HepG2 (cell line): ENCODE measurements at regions not wholly inside any gene's neighbourhood (a gene's known extent, or its start where the extent isn't known, plus 50 kb on each side); places are given as distances from the start of the nearest gene placed in this dataset.

Experiments used
- ATAC-seq: fragments of 200-7000 bp; cut with Tn5 transposase; 3 replicates; pipeline ENCODE4 v1.9.1; 2020; ENCODE audit warnings: mild to moderate bottlenecking, moderate library complexity
- BruUV-seq: library from RNA; stranded (reverse); fragments of 400-500 nt; replicated peaks from 2 replicates; lab custom pipeline; 2021; lab: Mats Ljungman, UMichigan
- CTCF ChIA-PET: fragments of 300-600 bp; formaldehyde crosslinking; extraction: SDS; loops from one replicate; lab custom pipeline; 2021; ENCODE audit warnings: low total read pairs, inconsistent platforms, low intra/inter-chr PET ratio; lab: Yijun Ruan, JAX
- POLR2A ChIA-PET: fragments of 350-600 bp; sonication (Branson Sonifier 250); formaldehyde crosslinking; loops from one replicate; lab custom pipeline; 2020; ENCODE audit warnings: antibody characterized with exemption, inconsistent platforms; lab: Yijun Ruan, JAX
- DNase-seq: peaks from one replicate; pipeline ENCODE4 v3.0.0-alpha.2; 2015; ENCODE audit warnings: low spot score
- FAIRE-seq: peaks from 3 replicates; lab custom pipeline; 2011; peaks lifted over from hg19 to GRCh38; lab: Jason Lieb, UNC
- H2AFZ ChIP-seq: one replicate; pipeline ENCODE4 v1.6.1; 2011; ENCODE audit warnings: low read length, inconsistent platforms
- H3K27ac ChIP-seq: fragments of 300-600 bp; 3 replicates; pipeline ENCODE4 v1.8.0; 2011; ENCODE audit warnings: mixed run types, mild to moderate bottlenecking, mixed read lengths, low read length, inconsistent platforms; ENCODE audit not compliant: insufficient read depth; ENCODE audit errors: extremely low read length
- H3K27me3 ChIP-seq, 2 experiments: fragments of 200-600 bp in 1 of 2; 2 replicates in 1 of 2; 3 replicates in 1 of 2; pipeline versions ENCODE4 v1.6.0 to v1.8.0; 2011; ENCODE audit warnings: low read length in 2 of 2, mild to moderate bottlenecking in 2 of 2, moderate library complexity in 2 of 2, inconsistent platforms in 1 of 2; ENCODE audit not compliant: insufficient read depth in 2 of 2, control insufficient read depth in 1 of 2
- H3K36me3 ChIP-seq, 2 experiments: fragments of 200-600 bp in 1 of 2; replicated peaks in 1 of 2; 2 replicates in 1 of 2; 3 replicates in 1 of 2; pipeline versions ENCODE4 v1.5.1 to v1.8.0; 2011; ENCODE audit warnings: low read length in 2 of 2, inconsistent platforms in 1 of 2; ENCODE audit not compliant: insufficient read depth in 2 of 2, control insufficient read depth in 1 of 2
- H3K4me1 ChIP-seq: 2 replicates; pipeline ENCODE4 v1.5.1; 2012; ENCODE audit warnings: low read length, inconsistent platforms; ENCODE audit not compliant: insufficient read depth
- H3K4me2 ChIP-seq: 2 replicates; pipeline ENCODE4 v1.6.0; 2011; ENCODE audit warnings: low read depth, low read length, inconsistent platforms
- H3K4me3 ChIP-seq, 3 experiments: fragments of 200-600 bp in 1 of 3; sonication (generic), shearing (Covaris generic) in 1 of 3; replicated peaks in 1 of 3; 2 replicates each; pipeline ENCODE4 v1.5.1; 2011 to 2016; ENCODE audit warnings: low read length in 3 of 3, inconsistent platforms in 2 of 3, low read depth in 2 of 3, mild to moderate bottlenecking in 2 of 3, control low read depth in 1 of 3, mixed read lengths in 1 of 3; ENCODE audit not compliant: insufficient read depth in 1 of 3
- H3K79me2 ChIP-seq: one replicate; pipeline ENCODE4 v1.6.1; 2011; ENCODE audit warnings: low read length, inconsistent platforms; ENCODE audit not compliant: insufficient read depth
- H3K9ac ChIP-seq: 2 replicates; pipeline ENCODE4 v1.6.0; 2011; ENCODE audit warnings: mild to moderate bottlenecking, low read depth, low read length, inconsistent platforms; ENCODE audit not compliant: insufficient read depth
- H3K9me3 ChIP-seq: 2 replicates; pipeline ENCODE4 v1.5.1; 2012; ENCODE audit warnings: mild to moderate bottlenecking, low read length
- H4K20me1 ChIP-seq: 2 replicates; pipeline ENCODE4 v1.6.0; 2011; ENCODE audit warnings: inconsistent platforms, mild to moderate bottlenecking, low read length, moderate library complexity; ENCODE audit not compliant: insufficient read depth
- ATF1 ChIP-seq: IDR thresholded peaks from 2 replicates; pipeline ENCODE4 v1.6.1; 2016; ENCODE audit warnings: mild to moderate bottlenecking, control low read depth
- BRD4 ChIP-seq: sonication (generic); formaldehyde crosslinking; IDR thresholded peaks from 2 replicates; pipeline ENCODE4 v1.4.0; 2020; ENCODE audit warnings: missing genetic modification reagents
- CEBPG ChIP-seq: IDR thresholded peaks from 2 replicates; pipeline ENCODE4 v1.6.1; 2016
- ETV5 ChIP-seq: IDR thresholded peaks from 2 replicates; pipeline ENCODE4 v1.6.1; 2018; ENCODE audit warnings: missing biosample characterization, missing genetic modification reagents, inconsistent platforms, borderline replicate concordance
- SMC3 ChIP-seq: IDR thresholded peaks from 2 replicates; pipeline ENCODE4 v1.6.1; 2011; ENCODE audit warnings: low read length, improper control_type of control experiment
- STAT5B ChIP-seq: sonication (generic); formaldehyde crosslinking; IDR thresholded peaks from 2 replicates; pipeline ENCODE4 v1.4.0; 2020; ENCODE audit warnings: missing genetic modification reagents
- ZNF816 ChIP-seq: sonication (generic); formaldehyde crosslinking; IDR thresholded peaks from 2 replicates; pipeline ENCODE4 v1.8.0; 2022; ENCODE audit warnings: missing genetic modification reagents, mild to moderate bottlenecking, borderline replicate concordance
- WGBS: methylation state at CpG from one replicate; pipeline ENCODE4 v1.1.6; 2017; ENCODE audit warnings: low lambda C conversion rate; 5-methylcytosine and 5-hydroxymethylcytosine counted together
- in situ Hi-C: cut with HindIII; loops from 2 replicates; pipeline ENCODE4 v1.10.0; 2017; ENCODE audit warnings: low pct_unique_long_range_greater_than_20kb; ENCODE audit not compliant: extremely low pct_ligation_motif_present
- intact Hi-C: fragments of 100-400 bp; cut with micrococcal nuclease; formaldehyde crosslinking; loops from one replicate; pipeline ENCODE4 v1.10.0; 2022; ENCODE audit not compliant: unreplicated experiment
- TF ChIP-seq, protein P1 (sequence below): sonication (generic); formaldehyde crosslinking; IDR thresholded peaks from 2 replicates; pipeline ENCODE4 v1.4.0; 2020; ENCODE audit warnings: missing genetic modification reagents, borderline replicate concordance

GRCh38 chr19:27974082-27974513, 1238.9 kb downstream of the UQCRFS1 start (continued):
- TF ChIP-seq, protein P1, sequence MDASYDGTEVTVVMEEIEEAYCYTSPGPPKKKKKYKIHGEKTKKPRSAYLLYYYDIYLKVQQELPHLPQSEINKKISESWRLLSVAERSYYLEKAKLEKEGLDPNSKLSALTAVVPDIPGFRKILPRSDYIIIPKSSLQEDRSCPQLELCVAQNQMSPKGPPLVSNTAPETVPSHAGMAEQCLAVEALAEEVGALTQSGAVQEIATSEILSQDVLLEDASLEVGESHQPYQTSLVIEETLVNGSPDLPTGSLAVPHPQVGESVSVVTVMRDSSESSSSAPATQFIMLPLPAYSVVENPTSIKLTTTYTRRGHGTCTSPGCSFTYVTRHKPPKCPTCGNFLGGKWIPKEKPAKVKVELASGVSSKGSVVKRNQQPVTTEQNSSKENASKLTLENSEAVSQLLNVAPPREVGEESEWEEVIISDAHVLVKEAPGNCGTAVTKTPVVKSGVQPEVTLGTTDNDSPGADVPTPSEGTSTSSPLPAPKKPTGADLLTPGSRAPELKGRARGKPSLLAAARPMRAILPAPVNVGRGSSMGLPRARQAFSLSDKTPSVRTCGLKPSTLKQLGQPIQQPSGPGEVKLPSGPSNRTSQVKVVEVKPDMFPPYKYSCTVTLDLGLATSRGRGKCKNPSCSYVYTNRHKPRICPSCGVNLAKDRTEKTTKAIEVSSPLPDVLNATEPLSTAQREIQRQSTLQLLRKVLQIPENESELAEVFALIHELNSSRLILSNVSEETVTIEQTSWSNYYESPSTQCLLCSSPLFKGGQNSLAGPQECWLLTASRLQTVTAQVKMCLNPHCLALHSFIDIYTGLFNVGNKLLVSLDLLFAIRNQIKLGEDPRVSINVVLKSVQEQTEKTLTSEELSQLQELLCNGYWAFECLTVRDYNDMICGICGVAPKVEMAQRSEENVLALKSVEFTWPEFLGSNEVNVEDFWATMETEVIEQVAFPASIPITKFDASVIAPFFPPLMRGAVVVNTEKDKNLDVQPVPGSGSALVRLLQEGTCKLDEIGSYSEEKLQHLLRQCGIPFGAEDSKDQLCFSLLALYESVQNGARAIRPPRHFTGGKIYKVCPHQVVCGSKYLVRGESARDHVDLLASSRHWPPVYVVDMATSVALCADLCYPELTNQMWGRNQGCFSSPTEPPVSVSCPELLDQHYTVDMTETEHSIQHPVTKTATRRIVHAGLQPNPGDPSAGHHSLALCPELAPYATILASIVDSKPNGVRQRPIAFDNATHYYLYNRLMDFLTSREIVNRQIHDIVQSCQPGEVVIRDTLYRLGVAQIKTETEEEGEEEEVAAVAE (CRISPR knock-in tag): no peak
- no peak for TF ChIP-seq ETV5 (CRISPR knock-in tag)
- TF ChIP-seq BRD4 (CRISPR knock-in tag): no peak
- peak; percentile 41; the same call in 1 of the 2 replicates for TF ChIP-seq SMC3
- no peak for TF ChIP-seq ZNF816
- no peak for TF ChIP-seq ATF1 (CRISPR knock-in tag)

DNA sequence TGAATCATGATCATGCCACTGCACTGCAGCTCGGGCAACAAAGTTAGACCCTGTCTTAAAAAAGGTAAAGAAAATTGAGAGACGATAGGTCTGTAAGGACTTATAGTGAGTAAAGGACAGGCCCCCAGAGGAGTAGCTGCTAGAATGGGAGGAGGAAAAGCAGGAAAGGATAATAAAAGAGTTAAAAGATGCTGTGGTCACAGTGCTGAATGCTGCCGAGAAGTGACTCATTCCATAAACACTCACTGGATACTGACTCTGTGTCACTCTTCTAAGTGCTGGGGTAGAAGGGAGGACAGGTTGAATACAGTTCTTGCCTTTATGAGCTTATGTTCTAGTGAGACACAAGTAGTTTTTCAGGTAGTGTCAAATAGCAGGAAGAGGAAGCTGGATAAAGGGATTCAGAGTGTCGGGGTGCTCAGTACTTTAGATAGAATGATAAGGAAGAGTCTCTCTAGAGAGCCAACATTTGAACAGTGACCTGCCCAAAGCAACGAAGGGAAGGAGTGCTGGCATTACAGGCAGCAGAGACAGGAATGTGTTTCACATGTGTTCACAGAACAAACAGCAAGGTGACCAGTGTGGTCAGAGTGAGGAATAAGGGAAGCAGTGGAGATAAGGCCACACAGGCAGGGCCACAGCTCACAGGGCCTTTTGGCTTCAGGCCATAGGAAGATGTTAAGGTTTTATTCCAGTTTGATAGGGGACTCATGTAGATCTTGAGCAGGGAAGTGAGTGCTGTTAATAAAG, 1240.5 kb downstream of the UQCRFS1 start:
- no peak for FAIRE-seq
- Histone ChIP-seq H3K9ac (no peak overlapping the region), H3K36me3 (no peaks in the 10 kb centered on the region)
- ATAC-seq: no peak
- WGBS: 0% methylated on average over 5 of the region's 5 CpGs
- no peak for TF ChIP-seq STAT5B (CRISPR knock-in tag)
- no peak for TF ChIP-seq CEBPG (CRISPR knock-in tag)
- TF ChIP-seq, all 625 proteins: peak for 0
- H3K27me3 ChIP-seq: no peaks in the 10 kb centered on the region
- H3K9me3 ChIP-seq: peaks cover 45% of the 10 kb centered on the region
- in situ Hi-C loops (loop anchor here (25.0 kb wide), 1 partner anchor 740 kb away; no protein-coding TSS in a partner anchor), intact Hi-C loops (no loop called here)
- no peaks in the 10 kb centered on the region for H3K79me2 ChIP-seq
- ChIA-PET POLR2A (no interaction called here), CTCF (no interaction called here)
- no TSS peak for BruUV-seq
- H3K4me2 ChIP-seq: no peak overlapping the region
- H2AFZ ChIP-seq: no peak overlapping the region
- no peak overlapping the region for H3K27ac ChIP-seq
- H4K20me1 ChIP-seq: no peaks in the 10 kb centered on the region
- no peak for DNase-seq
- no peak overlapping the region for H3K4me3 ChIP-seq
- H3K4me1 ChIP-seq: no peaks in the 10 kb centered on the region
